ENCODE measurements at regions not wholly inside any gene's neighbourhood (a gene's known extent, or its start where the extent isn't known, plus 50 kb on each side); places are given as distances from the start of the nearest gene placed in this dataset.

GRCh38 chr7:54674891-54675290 lies 84.1 kb downstream of the SEC61G start:
- H3K9ac ChIP-seq (replicated peaks in 1 of 4; ENCODE audit: extremely low read depth in 1 of 4, low read depth in 3 of 4, low read length in 3 of 4) = no peak overlapping the region
- H3K79me1 ChIP-seq (ENCODE audit: low read depth, low read length) = no peaks in the 10 kb centered on the region
- H3K79me2 ChIP-seq (ENCODE audit: control insufficient read depth in 1 of 2, insufficient read depth in 2 of 2, low read length in 2 of 2) = no peaks in the 10 kb centered on the region
- H4K8ac ChIP-seq (ENCODE audit: extremely low read depth, insufficient read depth, low read length) = no peak overlapping the region
- H2BK120ac ChIP-seq (replicated peaks; ENCODE audit: low read depth, low read length) = no peak overlapping the region
- no peak overlapping the region for H4K91ac ChIP-seq (replicated peaks; ENCODE audit: insufficient read length, low read length)
- H2AFZ ChIP-seq (ENCODE audit: low read length) = peak overlapping the region; percentile 60; the same call in 1 of the 2 replicates
- no peak overlapping the region for H2BK5ac ChIP-seq (ENCODE audit: low read depth, low read length)
- no peak overlapping the region for H3K4ac ChIP-seq (replicated peaks; ENCODE audit: insufficient read length, low read depth, low read length)
- FAIRE-seq (no peak), DNase-seq (ENCODE audit: low read depth in 1 of 2, low spot score in 2 of 2) (no peak)
- no peak overlapping the region for H3K4me2 ChIP-seq (ENCODE audit: insufficient read depth in 1 of 2, low read depth in 2 of 2, low read length in 2 of 2)
- no peak overlapping the region for H2AK5ac ChIP-seq (ENCODE audit: low read depth, low read length)
- no peaks in the 10 kb centered on the region for H3K23me2 ChIP-seq (ENCODE audit: low read depth, low read length)
- H2BK20ac ChIP-seq (ENCODE audit: low read length) = no peak overlapping the region
- H3K27ac ChIP-seq (ENCODE audit: low read depth, low read length) = no peak overlapping the region
- H4K20me1 ChIP-seq (replicated peaks in 1 of 2; ENCODE audit: control insufficient read depth in 1 of 2, insufficient read depth in 2 of 2, low read length in 2 of 2) = no peaks in the 10 kb centered on the region
- no peak overlapping the region for H3K18ac ChIP-seq (ENCODE audit: extremely low read depth, low read length)
- CTCF ChIA-PET (ENCODE audit: partially characterized antibody) = interaction anchor here (0.6 kb wide), 1 partner anchor 1307 kb away, joined by 3 read pairs; no protein-coding TSS in a partner anchor
- H3K4me1 ChIP-seq (replicated peaks in 1 of 4; ENCODE audit: control insufficient read depth in 3 of 4, insufficient read depth in 4 of 4, low read length in 3 of 4) = no peaks in the 10 kb centered on the region; a peak in 1 of 7 replicates
- 89% methylated on average over 1 of the region's 3 CpGs; no CpG with 5 or more reads in 1 of the 2 experiments for WGBS, 2 experiments (ENCODE audit: extremely low coverage in 1 of 2, insufficient coverage in 1 of 2, insufficient read length in 1 of 2, insufficient replicate concordance in 2 of 2, low coverage in 1 of 2, low lambda C conversion rate in 2 of 2, missing lambda C conversion rate in 1 of 2)
- no peak overlapping the region for H4K5ac ChIP-seq (ENCODE audit: insufficient read length, low read depth, low read length)
- H3K9me3 ChIP-seq (ENCODE audit: insufficient read depth in 2 of 2, low read depth in 1 of 2, low read length in 1 of 2) = no peaks in the 10 kb centered on the region
- no peak for TF ChIP-seq CTBP2 (IDR thresholded peaks at IDR 0.05; ENCODE audit: borderline replicate concordance, insufficient read depth, insufficient read length, low read length)
- no peak overlapping the region for H3K14ac ChIP-seq (ENCODE audit: insufficient read length)
- H2BK15ac ChIP-seq (ENCODE audit: low read length) = no peak overlapping the region
- H3K23ac ChIP-seq (ENCODE audit: insufficient read length) = no peak overlapping the region
- H3K56ac ChIP-seq (replicated peaks; ENCODE audit: insufficient read length, low read depth, low read length) = no peak overlapping the region
- no peak overlapping the region for H2BK12ac ChIP-seq (ENCODE audit: low read depth, low read length)
- no peaks in the 10 kb centered on the region for H3K27me3 ChIP-seq (replicated peaks in 1 of 4; ENCODE audit: control insufficient read depth in 3 of 4, extremely low read depth in 1 of 4, insufficient read depth in 3 of 4, low read length in 3 of 4)
- POLR2A ChIA-PET (ENCODE audit: partially characterized antibody) = no interaction called here
- no peaks in the 10 kb centered on the region for H3K36me3 ChIP-seq (ENCODE audit: control insufficient read depth in 2 of 4, insufficient read depth in 4 of 4, low read length in 3 of 4)
- no peak overlapping the region for H3K4me3 ChIP-seq (ENCODE audit: extremely low read depth in 1 of 4, insufficient read depth in 2 of 4, low read depth in 3 of 4, low read length in 4 of 4)
